GM12891 (cell line): ENCODE measurements at regions not wholly inside any gene's neighbourhood (a gene's known extent, or its start where the extent isn't known, plus 50 kb on each side); places are given as distances from the start of the nearest gene placed in this dataset.

ENCODE experiments used
- POLR2A ChIP-seq: IDR thresholded peaks from 2 replicates; pipeline ENCODE4 v1.6.1; 2011; ENCODE audit warnings: low read depth, low read length, control low read depth
- POU2F2 ChIP-seq: IDR thresholded peaks from 2 replicates; pipeline ENCODE4 v1.6.1; 2011; ENCODE audit warnings: low read depth, mild to moderate bottlenecking, control low read depth, low read length, moderate library complexity
- SPI1 ChIP-seq: IDR thresholded peaks from 2 replicates; pipeline ENCODE4 v1.6.1; 2011; ENCODE audit warnings: low read depth, low read length, control low read depth
- TAF1 ChIP-seq: IDR thresholded peaks from 2 replicates; pipeline ENCODE4 v1.6.1; 2011; ENCODE audit warnings: low read depth, low read length, control low read depth

- TF ChIP-seq POLR2A: no peak
- no peak for TF ChIP-seq POU2F2
- TF ChIP-seq SPI1: no peak
- TF ChIP-seq TAF1: no peak
These were observed 464.8 kb upstream of the DDX18 start for GRCh38 chr2:117349687-117350086.
